Gastroesophageal sphincter (tissue), 3 donors: ENCODE measurements at regions not wholly inside any gene's neighbourhood (a gene's known extent, or its start where the extent isn't known, plus 50 kb on each side); places are given as distances from the start of the nearest gene placed in this dataset.

Experiments used
- CTCF ChIP-seq, 4 experiments: fragments of 200-600 bp in 2 of 4; fragments of 450-650 bp in 2 of 4; sonication (generic) in 1 of 4; IDR thresholded peaks; one replicate each; pipeline ENCODE4 v1.5.1; 2017 to 2019; ENCODE audit warnings: antibody characterized with exemption in 4 of 4, mild to moderate bottlenecking in 2 of 4, moderate library complexity in 2 of 4
- EP300 ChIP-seq: sonication (generic); formaldehyde crosslinking; IDR thresholded peaks from one replicate; pipeline ENCODE4 v1.6.1; 2017; ENCODE audit warnings: antibody characterized with exemption, mild to moderate bottlenecking

GRCh38 chr9:3674561-3674960 is 148.8 kb upstream of the RFX3 start:
- no peak for TF ChIP-seq CTCF (IDR thresholded peaks at IDR 0.05)
- no peak for TF ChIP-seq EP300
